ENCODE measurements at regions not wholly inside any gene's neighbourhood (a gene's known extent, or its start where the extent isn't known, plus 50 kb on each side); places are given as distances from the start of the nearest gene placed in this dataset.

DNA sequence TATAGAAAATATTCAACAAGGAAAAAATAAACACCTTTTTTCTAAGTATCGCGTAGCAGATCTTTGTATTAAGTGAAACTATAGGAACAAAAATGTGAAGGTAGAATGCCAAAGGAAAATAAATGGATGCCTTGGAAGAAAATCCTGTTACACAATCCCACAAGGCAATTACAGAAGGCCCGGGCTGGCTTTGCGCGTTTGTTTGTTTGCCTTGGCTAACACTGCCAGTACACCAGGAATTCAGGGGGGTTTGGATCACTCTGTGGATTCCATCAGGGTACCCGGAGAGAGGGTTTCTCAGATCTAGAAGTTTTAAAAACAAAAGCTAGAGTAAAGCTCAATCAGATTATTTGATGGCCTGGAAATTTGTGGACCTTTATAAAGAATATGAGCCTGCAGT, 478.3 kb downstream of the FBXO15 start:
- DNase-seq: no peak
- no peak overlapping the region for H3K27ac Mint-ChIP-seq
- no peaks in the 10 kb centered on the region for H3K4me1 ChIP-seq (ENCODE audit: control insufficient read depth, insufficient read depth, low read length)
- intact Hi-C loops (cut with micrococcal nuclease): no loop called here
- H3K9me3 ChIP-seq (ENCODE audit: control insufficient read depth, insufficient read depth, low read length): no peaks in the 10 kb centered on the region
- H3K27ac ChIP-seq (ENCODE audit: low read length): no peak overlapping the region
- no peaks in the 10 kb centered on the region for H3K4me1 Mint-ChIP-seq
- H3K36me3 ChIP-seq (ENCODE audit: control insufficient read depth, insufficient read depth, low read length): no peaks in the 10 kb centered on the region
- H3K27me3 Mint-ChIP-seq (ENCODE audit: low read depth in 2 of 2): no peaks in the 10 kb centered on the region
- H3K4me3 ChIP-seq (ENCODE audit: low read length): no peak overlapping the region
- TF ChIP-seq, protein P1, sequence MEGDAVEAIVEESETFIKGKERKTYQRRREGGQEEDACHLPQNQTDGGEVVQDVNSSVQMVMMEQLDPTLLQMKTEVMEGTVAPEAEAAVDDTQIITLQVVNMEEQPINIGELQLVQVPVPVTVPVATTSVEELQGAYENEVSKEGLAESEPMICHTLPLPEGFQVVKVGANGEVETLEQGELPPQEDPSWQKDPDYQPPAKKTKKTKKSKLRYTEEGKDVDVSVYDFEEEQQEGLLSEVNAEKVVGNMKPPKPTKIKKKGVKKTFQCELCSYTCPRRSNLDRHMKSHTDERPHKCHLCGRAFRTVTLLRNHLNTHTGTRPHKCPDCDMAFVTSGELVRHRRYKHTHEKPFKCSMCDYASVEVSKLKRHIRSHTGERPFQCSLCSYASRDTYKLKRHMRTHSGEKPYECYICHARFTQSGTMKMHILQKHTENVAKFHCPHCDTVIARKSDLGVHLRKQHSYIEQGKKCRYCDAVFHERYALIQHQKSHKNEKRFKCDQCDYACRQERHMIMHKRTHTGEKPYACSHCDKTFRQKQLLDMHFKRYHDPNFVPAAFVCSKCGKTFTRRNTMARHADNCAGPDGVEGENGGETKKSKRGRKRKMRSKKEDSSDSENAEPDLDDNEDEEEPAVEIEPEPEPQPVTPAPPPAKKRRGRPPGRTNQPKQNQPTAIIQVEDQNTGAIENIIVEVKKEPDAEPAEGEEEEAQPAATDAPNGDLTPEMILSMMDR (IDR thresholded peaks at IDR 0.05): no peak
- ATAC-seq: no peak
- H3K27me3 ChIP-seq (ENCODE audit: control insufficient read depth, insufficient read depth, low read length): no peaks in the 10 kb centered on the region
- H3K36me3 Mint-ChIP-seq: no peaks in the 10 kb centered on the region
- H3K9me3 Mint-ChIP-seq: peaks cover 5 to 9% of the 10 kb centered on the region in 2 donors
- H3K4me3 Mint-ChIP-seq: no peak overlapping the region
- whole genome bisulfite sequencing (ENCODE audit: insufficient coverage): 84% methylated on average over 4 of the region's 6 CpGs

DNA sequence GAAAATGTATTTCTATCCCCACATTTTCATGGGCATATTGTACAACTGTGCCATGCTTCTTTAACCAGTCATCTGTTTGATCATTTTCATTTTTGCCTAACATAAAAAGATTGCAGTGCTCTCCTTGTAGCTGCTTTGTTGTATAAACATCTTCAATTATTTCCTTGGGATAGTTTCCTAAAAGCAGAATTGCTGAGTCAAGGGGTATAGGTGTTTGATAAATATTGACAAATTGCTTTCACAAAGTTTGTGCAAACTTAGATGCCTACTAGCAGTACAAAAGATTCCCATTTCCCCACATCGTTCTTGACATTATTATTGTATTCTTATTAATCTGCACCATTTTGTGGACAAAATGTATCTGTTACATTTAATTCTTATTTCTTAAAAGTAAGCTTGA, 479.6 kb downstream of the FBXO15 start:
- Mint-ChIP-seq H3K9me3 (peaks cover 5 to 9% of the 10 kb centered on the region in 2 donors), H3K27me3 (ENCODE audit: low read depth in 2 of 2) (no peaks in the 10 kb centered on the region), H3K4me1 (no peaks in the 10 kb centered on the region), H3K27ac (no peak overlapping the region), H3K36me3 (no peaks in the 10 kb centered on the region), H3K4me3 (no peak overlapping the region)
- no peaks in the 10 kb centered on the region for H3K9me3 ChIP-seq (ENCODE audit: control insufficient read depth, insufficient read depth, low read length)
- DNase-seq (no peak), ATAC-seq (no peak)
- H3K4me1 ChIP-seq (ENCODE audit: control insufficient read depth, insufficient read depth, low read length): no peaks in the 10 kb centered on the region
- intact Hi-C loops (cut with micrococcal nuclease): no loop called here
- no peaks in the 10 kb centered on the region for H3K27me3 ChIP-seq (ENCODE audit: control insufficient read depth, insufficient read depth, low read length)
- no peak overlapping the region for H3K27ac ChIP-seq (ENCODE audit: low read length)
- H3K36me3 ChIP-seq (ENCODE audit: control insufficient read depth, insufficient read depth, low read length): no peaks in the 10 kb centered on the region
- no CpG with 5 or more reads among the region's 1 CpG for WGBS (ENCODE audit: insufficient coverage)
- no peak overlapping the region for H3K4me3 ChIP-seq (ENCODE audit: low read length)
- TF ChIP-seq, protein P1 (IDR thresholded peaks at IDR 0.05): no peak

DNA sequence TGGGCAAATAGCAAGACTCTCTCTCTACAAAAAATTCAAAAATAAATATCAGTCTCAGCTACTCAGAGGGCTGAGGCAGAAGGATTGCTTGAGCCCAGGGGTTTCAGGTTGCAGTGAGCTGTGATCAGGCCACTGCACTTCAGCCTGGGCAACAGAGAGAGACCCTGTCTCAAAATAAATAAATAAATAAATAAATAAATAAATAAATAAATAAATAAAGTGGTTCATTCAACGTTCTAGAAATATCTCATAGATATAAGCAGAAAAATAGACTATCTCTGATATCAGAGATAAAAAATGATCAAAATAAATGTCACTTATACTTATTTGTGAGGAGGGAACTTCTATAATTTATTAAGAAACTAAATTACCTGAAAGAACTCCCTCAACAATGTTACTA, 480.9 kb downstream of the FBXO15 start:
- intact Hi-C loops (cut with micrococcal nuclease): no loop called here

DNA sequence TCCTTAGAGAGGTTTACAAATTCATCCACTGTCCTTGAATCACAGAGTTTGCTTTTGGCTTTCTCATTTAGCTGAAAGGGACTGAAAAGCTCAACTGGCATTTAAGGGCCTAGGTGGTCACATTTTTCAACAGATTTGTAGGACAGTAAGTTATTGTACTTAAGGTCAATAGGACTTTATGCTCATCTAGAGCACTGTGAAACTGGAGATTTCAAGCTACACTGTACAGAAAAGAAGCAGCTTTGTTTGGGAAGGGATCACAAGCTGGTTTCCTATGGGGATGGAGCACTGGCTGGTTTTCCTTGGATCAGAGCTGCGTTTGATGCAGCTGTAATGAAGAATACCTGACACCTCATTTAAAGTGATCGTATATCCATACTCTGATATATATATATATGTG, 482.7 kb downstream of the FBXO15 start:
- H3K4me1 ChIP-seq (ENCODE audit: control insufficient read depth, insufficient read depth, low read length): no peaks in the 10 kb centered on the region
- H3K27ac Mint-ChIP-seq: no peak overlapping the region
- no peaks in the 10 kb centered on the region for H3K27me3 Mint-ChIP-seq (ENCODE audit: low read depth in 2 of 2)
- H3K36me3 ChIP-seq (ENCODE audit: control insufficient read depth, insufficient read depth, low read length): no peaks in the 10 kb centered on the region
- peaks cover 2 to 7% of the 10 kb centered on the region in 2 donors for H3K9me3 Mint-ChIP-seq
- no peaks in the 10 kb centered on the region for H3K4me1 Mint-ChIP-seq
- H3K27me3 ChIP-seq (ENCODE audit: control insufficient read depth, insufficient read depth, low read length): no peaks in the 10 kb centered on the region
- WGBS (ENCODE audit: insufficient coverage): no CpG with 5 or more reads among the region's 2 CpGs
- H3K4me3 Mint-ChIP-seq: no peak overlapping the region
- no peak for DNase-seq
- no peaks in the 10 kb centered on the region for H3K9me3 ChIP-seq (ENCODE audit: control insufficient read depth, insufficient read depth, low read length)
- intact Hi-C loops (cut with micrococcal nuclease): no loop called here
- TF ChIP-seq, protein P1 (IDR thresholded peaks at IDR 0.05): no peak
- H3K36me3 Mint-ChIP-seq: no peaks in the 10 kb centered on the region
- H3K27ac ChIP-seq (ENCODE audit: low read length): no peak overlapping the region
- no peak overlapping the region for H3K4me3 ChIP-seq (ENCODE audit: low read length)
- no peak for ATAC-seq

More for the DNA sequence above, 480.9 kb downstream of the FBXO15 start:
- no peaks in the 10 kb centered on the region for H3K36me3 Mint-ChIP-seq
- DNase-seq: no peak
- ATAC-seq: no peak
- H3K36me3 ChIP-seq (ENCODE audit: control insufficient read depth, insufficient read depth, low read length): no peaks in the 10 kb centered on the region
- H3K27ac Mint-ChIP-seq: no peak overlapping the region
- H3K9me3 ChIP-seq (ENCODE audit: control insufficient read depth, insufficient read depth, low read length): no peaks in the 10 kb centered on the region
- no peak overlapping the region for H3K27ac ChIP-seq (ENCODE audit: low read length)
- no peaks in the 10 kb centered on the region for H3K4me1 ChIP-seq (ENCODE audit: control insufficient read depth, insufficient read depth, low read length)
- no peaks in the 10 kb centered on the region for H3K27me3 ChIP-seq (ENCODE audit: control insufficient read depth, insufficient read depth, low read length)
- H3K9me3 Mint-ChIP-seq: peaks cover 5 to 10% of the 10 kb centered on the region in 2 donors
- H3K27me3 Mint-ChIP-seq (ENCODE audit: low read depth in 2 of 2): no peaks in the 10 kb centered on the region
- TF ChIP-seq, protein P1 (IDR thresholded peaks at IDR 0.05): no peak
- no CpG with 5 or more reads among the region's 1 CpG for WGBS (ENCODE audit: insufficient coverage)
- H3K4me3 ChIP-seq (ENCODE audit: low read length): no peak overlapping the region
- H3K4me3 Mint-ChIP-seq: no peak overlapping the region
- H3K4me1 Mint-ChIP-seq: no peaks in the 10 kb centered on the region
